ENCODE measurements at regions not wholly inside any gene's neighbourhood (a gene's known extent, or its start where the extent isn't known, plus 50 kb on each side); places are given as distances from the start of the nearest gene placed in this dataset.

GRCh38 chr1:199283794-199284193, 645.0 kb downstream of the PTPRC start:
- peak; percentile 58 for DNase-seq (ENCODE audit: low read depth)

DNA sequence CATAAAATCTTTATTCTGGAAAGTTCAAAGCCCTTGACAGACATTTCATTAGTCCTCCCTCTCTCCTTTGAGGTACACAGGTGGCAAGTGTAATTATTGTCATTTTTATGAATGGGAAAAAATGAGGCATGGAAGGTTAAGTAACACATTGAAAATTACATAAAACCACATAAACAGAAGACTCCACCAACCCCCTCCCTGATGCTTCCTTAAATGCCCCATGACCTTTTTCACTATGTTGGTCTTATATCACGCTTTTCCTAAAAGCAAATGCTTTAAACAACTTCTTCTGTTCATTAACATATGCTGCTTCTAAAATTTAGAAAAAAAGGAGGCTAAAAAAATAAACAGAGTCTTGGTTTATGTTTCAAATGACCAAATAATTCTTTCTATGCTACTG, 648.4 kb downstream of the PTPRC start:
- DNase-seq (ENCODE audit: low read depth): no peak

GRCh38 chr1:199287647-199288046, 648.8 kb downstream of the PTPRC start:
- DNase-seq (ENCODE audit: low read depth): no peak

DNA sequence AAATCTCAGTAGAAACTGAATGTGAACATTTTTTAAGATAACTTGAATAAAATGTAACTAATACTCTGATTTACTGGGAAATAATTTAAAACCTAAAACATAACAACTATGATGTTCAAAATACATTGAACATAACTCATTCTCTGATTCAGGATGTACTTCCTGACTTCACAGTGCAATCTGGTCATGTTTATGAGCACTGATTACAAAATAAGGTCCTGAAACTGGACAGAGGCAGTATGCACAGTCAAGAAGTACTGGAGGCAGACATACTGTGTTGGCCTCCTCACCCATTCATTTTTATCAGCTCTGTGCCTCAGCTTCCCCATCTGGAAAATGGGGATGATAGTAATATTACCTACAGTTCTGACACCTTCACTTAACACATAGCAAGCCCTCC, 651.3 kb downstream of the PTPRC start:
- DNase-seq (ENCODE audit: low read depth): no peak

- DNase-seq (ENCODE audit: low read depth): no peak
These were observed 652.3 kb downstream of the PTPRC start for GRCh38 chr1:199291022-199291740.

DNA sequence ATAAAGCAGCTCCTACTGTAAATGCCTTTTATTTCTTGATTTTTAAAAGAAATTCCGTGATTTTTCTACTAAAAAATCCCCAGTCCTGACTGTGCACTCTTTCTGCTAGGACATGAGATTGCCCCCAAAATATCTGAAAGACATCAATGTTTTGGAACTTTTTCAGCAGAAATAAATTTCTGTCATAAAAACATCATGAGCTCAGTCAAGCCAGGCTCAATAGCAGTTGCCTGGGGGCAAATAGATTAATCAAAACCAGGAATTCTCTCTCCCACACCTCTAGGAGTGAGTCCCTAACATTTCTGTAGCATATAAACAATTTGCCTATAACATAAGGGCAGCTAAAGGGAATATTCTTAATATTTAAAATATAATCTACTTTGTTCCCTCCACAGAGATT, 654.1 kb downstream of the PTPRC start:
- DNase-seq (ENCODE audit: low read depth): no peak

- DNase-seq (ENCODE audit: low read depth): no peak
These were observed 656.3 kb downstream of the PTPRC start for GRCh38 chr1:199295107-199295506.

- DNase-seq (ENCODE audit: low read depth): no peak
These were observed 658.3 kb downstream of the PTPRC start for GRCh38 chr1:199297174-199297573.

GRCh38 chr1:199297887-199298286, 659.0 kb downstream of the PTPRC start:
- DNase-seq (ENCODE audit: low read depth): peak; percentile 51

GRCh38 chr1:199298825-199299224, 660.0 kb downstream of the PTPRC start:
- peak; percentile 32 for DNase-seq (ENCODE audit: low read depth)

GRCh38 chr1:199301472-199302217, 662.8 kb downstream of the PTPRC start:
- DNase-seq (ENCODE audit: low read depth): no peak

GRCh38 chr1:199302554-199302953, 663.7 kb downstream of the PTPRC start:
- DNase-seq (ENCODE audit: low read depth): peak; percentile 41

DNA sequence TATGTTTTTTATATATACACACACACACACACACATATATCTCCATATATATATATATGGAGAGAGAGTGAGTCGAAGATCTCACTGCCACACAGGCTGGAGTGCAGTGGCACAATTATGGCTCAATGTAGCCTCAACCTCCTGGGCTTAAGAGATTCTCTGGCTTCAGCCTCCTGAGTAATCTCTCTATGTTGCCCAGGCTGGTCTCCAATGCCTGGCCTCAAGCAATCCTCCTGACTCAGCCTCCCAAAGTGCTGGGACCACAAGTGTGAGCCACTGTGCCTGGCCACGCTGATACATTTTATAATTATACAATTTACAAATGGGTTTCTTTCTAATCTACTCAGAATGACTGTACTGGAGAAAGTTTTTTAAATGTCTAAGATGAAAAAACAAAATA, 664.2 kb downstream of the PTPRC start:
- DNase-seq (ENCODE audit: low read depth): no peak

- DNase-seq (ENCODE audit: low read depth): no peak
These were observed 666.2 kb downstream of the PTPRC start for GRCh38 chr1:199305053-199305452.

- no peak for DNase-seq (ENCODE audit: low read depth)
These were observed 668.8 kb downstream of the PTPRC start for GRCh38 chr1:199307496-199308264.

DNA sequence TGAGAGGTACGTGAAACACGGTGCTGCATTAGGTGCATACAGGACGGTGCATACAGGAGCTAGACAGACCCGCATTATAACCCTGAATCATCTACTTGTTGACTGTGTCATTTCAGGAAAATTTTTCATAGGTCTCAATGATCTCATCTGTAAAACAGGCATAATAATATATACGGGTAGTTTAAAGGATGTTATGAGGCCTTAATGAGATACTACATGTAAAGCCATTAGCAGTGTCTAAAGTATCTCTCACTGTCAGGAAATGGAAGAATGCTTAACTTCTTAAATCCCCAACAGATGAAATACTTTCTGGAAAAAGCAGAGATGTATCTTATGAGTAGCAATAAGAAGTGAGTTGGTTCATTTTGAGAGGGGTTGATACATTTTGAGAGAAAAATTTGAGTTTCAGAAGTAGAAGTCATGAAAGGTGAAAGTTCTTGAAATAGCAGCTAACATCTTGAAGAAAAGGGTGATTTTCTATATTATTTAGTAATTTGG, 669.6 kb downstream of the PTPRC start:
- DNase-seq (ENCODE audit: low read depth): no peak

GRCh38 chr1:199310708-199311107, 671.9 kb downstream of the PTPRC start:
- no peak for DNase-seq (ENCODE audit: low read depth)

GRCh38 chr1:199311478-199312262, 672.8 kb downstream of the PTPRC start:
- DNase-seq (ENCODE audit: low read depth): peak; percentile 4

DNA sequence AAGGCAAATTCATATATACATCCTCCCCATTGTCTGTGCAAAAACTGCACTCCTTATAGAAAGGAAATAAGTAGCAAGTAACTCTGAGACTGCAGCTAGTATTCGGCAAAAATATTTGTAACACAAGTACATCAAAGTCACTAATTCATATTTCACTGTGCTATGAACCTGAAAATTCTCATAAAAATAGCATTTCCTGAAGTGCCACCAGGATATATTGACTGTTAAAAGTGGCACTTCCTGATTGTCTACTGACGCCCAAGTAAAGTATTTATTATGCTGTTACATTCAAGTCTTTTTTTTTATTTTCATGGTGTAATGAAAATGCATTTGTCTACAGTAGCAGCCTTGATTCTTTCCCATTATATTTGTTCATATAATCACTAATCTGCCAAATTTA, 673.8 kb downstream of the PTPRC start:
- DNase-seq (ENCODE audit: low read depth): no peak

- peak; percentile 3 for DNase-seq (ENCODE audit: low read depth)
These were observed 674.6 kb downstream of the PTPRC start for GRCh38 chr1:199313444-199313843.

DNA sequence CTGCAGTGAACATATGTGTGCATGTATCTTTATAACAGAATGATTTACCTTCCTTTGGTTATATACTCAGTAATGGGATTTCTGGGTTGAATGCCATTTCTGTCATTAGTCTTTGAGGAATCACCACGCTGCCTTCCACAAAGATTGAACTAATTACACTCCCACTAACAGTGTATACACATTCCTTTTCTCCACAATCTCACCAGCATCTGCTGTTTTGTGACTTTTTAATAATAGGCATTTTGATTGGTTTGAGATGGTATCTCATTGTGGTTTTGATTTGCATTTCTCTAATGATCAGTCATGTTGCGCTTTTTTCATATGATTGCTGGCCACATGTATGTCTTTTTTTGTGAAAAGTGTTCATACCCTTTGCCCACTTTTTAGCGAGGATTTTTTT, 680.5 kb downstream of the PTPRC start:
- peak; percentile 2 for DNase-seq (ENCODE audit: low read depth)

GRCh38 chr1:199322278-199322677, 683.4 kb downstream of the PTPRC start:
- no peak for DNase-seq (ENCODE audit: low read depth)
